Jurkat, Clone E6-1 (cell line): ENCODE measurements at regions not wholly inside any gene's neighbourhood (a gene's known extent, or its start where the extent isn't known, plus 50 kb on each side); places are given as distances from the start of the nearest gene placed in this dataset.

Source experiments
- DNase-seq: peaks from one replicate; pipeline ENCODE4 v3.0.0-alpha.2; 2011; ENCODE audit warnings: low read depth, low spot score
- H3K4me3 ChIP-seq: 2 replicates; pipeline ENCODE4 v1.5.1; 2011; ENCODE audit warnings: mild to moderate bottlenecking, low read length, control low read depth, moderate library complexity

DNA sequence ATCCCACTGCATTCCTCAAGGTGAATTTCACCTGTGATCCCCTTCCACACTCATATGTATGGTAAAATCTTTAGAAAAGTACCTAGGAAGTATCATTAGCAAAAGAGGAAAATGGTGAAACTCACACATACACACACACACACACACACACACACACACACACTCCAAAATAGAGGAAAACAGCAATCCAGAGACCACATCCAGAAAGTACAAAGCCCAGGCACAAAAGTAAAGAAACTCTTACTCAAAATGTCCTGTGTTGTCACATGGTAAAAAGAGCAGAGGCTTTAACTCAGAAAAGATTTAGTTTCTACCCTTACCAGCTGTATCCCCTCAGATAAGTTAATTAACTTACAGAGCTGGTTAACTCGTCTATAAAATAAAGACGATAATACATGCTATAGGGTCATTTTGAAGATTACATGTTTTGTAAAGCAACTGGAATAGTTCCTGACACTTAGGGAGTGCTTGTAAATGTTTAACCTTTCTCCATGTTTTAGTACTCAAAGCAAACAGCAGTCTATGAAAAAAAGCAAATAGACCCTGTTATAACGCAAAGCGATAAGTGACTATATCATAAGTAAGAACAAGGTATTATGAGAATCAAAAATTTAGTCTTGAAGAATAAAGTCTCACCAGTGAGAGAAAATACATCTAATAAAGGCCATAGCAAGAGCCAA lies 360.0 kb upstream of the LRATD1 start:
- DNase-seq, result no peak

GRCh38 chr2:14273650-14274049 lies 358.9 kb upstream of the LRATD1 start:
- no peak overlapping the region for H3K4me3 ChIP-seq
- no peak for DNase-seq

More for the DNA sequence above, 360.0 kb upstream of the LRATD1 start:
- no peak overlapping the region for H3K4me3 ChIP-seq

- no peak for DNase-seq
- H3K4me3 ChIP-seq, result no peak overlapping the region
Measured at GRCh38 chr2:14284244-14284643, 348.3 kb upstream of the LRATD1 start.

- no peak for DNase-seq
- no peak overlapping the region for H3K4me3 ChIP-seq
Measured at GRCh38 chr2:14285812-14286211, 346.7 kb upstream of the LRATD1 start.

GRCh38 chr2:14288016-14288415 lies 344.5 kb upstream of the LRATD1 start:
- DNase-seq, result no peak
- no peak overlapping the region for H3K4me3 ChIP-seq

- no peak for DNase-seq
- H3K4me3 ChIP-seq, result no peak overlapping the region
Measured at GRCh38 chr2:14292964-14293363, 339.6 kb upstream of the LRATD1 start.

GRCh38 chr2:14297340-14297739 lies 335.2 kb upstream of the LRATD1 start:
- DNase-seq, result no peak
- H3K4me3 ChIP-seq, result no peak overlapping the region

DNA sequence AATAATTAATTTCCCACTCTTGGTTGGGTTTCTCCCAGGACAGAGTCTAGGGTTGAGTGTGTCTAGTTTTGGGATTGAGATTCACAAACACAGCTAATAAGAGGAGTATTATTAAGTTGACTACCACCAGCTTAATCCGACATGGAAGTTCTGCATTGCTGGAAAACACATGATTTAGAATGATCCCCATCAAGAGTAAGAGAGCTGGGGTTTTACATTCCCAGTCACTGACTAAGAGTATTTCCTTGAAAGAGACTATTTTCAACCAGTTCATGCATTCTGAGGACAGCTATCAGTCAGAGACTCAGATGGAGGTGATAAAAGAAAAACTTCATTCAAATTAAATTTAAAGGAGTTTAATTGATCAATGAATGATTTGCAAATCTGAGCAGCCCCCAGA lies 334.6 kb upstream of the LRATD1 start:
- H3K4me3 ChIP-seq, result no peak overlapping the region
- no peak for DNase-seq

DNA sequence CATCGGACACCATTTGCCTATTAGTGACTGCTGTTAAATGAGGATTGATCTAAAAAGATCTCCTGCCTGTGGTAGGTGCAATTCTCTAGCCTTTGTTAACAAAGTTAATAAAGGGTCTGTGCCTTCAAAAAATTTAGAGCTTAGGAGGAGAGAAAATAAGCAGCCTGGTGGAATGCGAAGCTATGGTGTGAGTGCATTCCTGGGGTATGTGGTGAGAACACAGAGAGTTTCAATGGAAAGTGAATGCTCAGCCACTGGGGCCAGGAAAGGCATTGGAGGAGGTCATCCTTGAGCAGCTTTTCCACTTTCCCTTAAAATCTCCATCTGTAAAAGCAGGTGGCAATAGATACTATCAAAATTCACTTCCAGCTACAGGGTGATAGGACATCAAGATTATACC lies 331.2 kb upstream of the LRATD1 start:
- H3K4me3 ChIP-seq, result no peak overlapping the region
- no peak for DNase-seq

DNA sequence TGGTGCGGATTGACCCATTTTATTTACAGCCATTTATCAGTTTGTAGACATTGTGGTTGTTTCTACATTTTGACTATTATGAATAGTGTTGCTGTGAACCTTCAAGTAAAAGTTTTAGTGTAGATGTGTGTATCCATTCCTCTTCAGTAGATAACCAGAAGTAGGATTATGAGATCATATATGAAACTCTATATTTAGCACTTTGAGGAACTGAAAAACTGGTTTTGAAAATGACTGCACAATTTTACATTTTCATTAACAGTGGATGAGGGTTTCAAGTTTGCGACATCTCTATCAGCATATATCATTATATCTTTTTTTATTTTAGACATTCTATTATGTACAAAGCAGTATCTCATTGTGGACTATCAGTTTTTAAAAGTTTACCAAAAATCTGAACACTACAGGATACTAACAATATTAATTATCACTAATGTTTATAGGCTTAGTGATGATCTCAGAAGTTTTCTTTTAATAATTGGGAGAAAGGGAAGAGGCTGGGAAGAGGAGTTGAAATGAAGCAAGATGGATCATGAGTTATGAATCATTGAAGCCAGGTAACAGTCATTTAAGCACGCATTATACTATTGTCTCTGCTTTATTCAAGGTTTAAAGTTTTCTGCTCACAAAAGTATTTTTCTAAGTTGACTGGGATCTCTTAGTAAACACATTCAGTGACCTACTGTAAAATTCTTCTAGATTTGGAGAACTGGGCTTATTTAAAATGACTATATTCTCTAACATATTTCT lies 329.0 kb upstream of the LRATD1 start:
- no peak for DNase-seq
- no peak overlapping the region for H3K4me3 ChIP-seq

DNA sequence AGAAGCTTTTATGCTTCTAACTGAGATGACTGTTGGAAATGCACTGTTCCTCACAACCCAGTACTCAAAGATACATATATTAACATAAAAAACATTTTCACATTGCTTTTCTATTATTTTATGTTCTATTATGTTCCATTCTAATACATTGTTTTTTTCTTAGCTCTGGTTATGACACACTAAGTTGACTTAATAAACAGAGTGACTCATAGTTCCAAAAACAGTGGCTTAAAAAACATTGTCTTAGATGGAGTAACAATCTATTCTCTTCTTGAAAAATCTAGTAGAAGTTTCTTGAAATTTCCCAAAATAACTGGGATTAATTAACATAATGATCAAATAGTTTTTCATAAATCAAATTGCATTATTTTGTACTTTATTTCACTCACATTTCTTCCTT lies 328.2 kb upstream of the LRATD1 start:
- DNase-seq, result no peak
- no peak overlapping the region for H3K4me3 ChIP-seq

GRCh38 chr2:14306268-14306861 lies 326.2 kb upstream of the LRATD1 start:
- no peak overlapping the region for H3K4me3 ChIP-seq
- no peak for DNase-seq

DNA sequence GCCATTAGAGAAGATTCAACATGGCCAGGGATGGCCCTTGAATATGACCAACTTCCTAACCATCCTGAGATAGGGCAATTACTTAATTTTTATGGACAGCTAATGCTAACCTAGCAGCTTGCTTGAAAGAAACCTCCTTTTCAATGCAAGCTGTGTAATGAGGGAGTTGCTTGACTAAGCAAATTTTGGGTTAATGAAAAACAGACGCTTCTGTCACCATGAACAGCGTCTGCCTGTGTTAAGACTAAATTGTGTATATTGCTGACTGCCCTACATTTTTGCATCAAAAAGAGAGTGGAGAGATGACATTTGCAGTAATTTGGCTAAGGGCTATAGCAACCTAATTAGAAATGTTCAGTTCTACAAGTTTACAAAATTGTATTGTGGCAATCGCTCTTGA lies 319.2 kb upstream of the LRATD1 start:
- H3K4me3 ChIP-seq, result no peak overlapping the region
- DNase-seq, result no peak

- DNase-seq, result no peak
Measured at GRCh38 chr2:14316594-14316993, 315.9 kb upstream of the LRATD1 start.

DNA sequence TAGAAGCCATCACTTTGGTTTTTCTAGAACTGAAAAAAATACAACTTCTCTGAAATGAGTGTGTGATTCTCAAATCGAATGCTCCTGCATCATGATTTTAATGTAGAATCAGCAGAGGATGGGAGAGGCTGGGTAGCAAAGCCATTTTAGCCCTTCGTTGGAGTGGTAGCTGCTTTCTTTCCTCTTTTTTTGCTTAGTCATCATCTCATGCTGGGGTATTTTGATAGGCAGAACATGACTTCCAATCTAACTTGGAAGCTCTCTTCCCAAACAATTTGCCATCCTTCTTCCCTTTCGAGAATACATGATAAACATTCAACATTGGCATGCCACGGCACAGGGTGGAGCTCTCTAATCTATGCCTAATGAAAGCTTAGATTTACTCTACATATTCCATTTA lies 311.2 kb upstream of the LRATD1 start:
- no peak for DNase-seq
- H3K4me3 ChIP-seq, result no peak overlapping the region

More at GRCh38 chr2:14316594-14316993, 315.9 kb upstream of the LRATD1 start:
- no peak overlapping the region for H3K4me3 ChIP-seq

DNA sequence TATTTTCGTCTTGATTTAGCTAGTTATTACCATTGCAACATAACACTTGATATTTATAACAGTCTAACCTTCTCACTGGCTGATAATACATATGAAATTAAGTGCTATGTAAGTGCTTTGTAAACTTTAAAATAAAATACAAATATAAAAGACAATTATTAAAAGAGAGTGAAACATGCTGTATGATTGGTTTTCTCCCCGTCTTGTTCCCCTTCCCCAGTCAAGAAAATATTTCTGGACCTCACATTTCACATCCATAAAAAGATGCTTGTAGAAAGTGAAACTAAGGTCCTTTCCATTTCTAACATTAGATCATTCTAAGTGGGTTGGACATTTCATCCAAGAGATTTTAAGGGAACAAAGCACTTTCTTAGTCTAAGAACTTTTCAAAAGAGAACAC lies 310.2 kb upstream of the LRATD1 start:
- no peak for DNase-seq
- H3K4me3 ChIP-seq, result no peak overlapping the region

- no peak for DNase-seq
- no peak overlapping the region for H3K4me3 ChIP-seq
Measured at GRCh38 chr2:14324308-14324707, 308.2 kb upstream of the LRATD1 start.

- H3K4me3 ChIP-seq, result no peak overlapping the region
- DNase-seq, result no peak
Measured at GRCh38 chr2:14330884-14331283, 301.6 kb upstream of the LRATD1 start.

DNA sequence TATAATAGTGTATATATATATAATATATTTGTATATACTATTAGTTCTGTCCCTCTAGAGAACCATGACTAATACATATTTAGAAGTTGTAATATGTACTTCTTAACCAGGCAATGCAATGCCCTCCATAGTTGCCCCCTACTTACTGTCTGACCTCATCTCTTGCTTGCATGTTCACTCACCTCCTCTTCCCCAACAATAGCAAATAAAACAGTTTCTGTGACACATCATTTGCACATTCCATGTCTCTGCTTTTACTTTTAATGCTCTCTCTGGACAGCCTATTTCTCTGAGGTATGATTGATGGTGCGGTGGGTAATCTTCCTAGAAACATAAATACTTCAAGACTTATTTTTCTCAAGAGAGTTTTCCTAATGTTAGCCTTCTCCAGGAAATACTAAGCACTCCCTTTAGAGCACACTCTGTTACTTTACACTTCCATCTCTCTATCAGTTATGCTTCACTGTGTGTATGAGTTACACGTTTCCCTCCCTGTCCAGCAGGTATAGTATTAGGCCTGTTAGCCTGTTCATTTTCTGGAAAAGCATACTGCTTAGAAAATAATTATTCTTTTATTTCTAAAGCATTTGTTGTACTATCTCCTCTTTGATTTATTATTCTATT lies 295.6 kb upstream of the LRATD1 start:
- DNase-seq, result no peak
- no peak overlapping the region for H3K4me3 ChIP-seq

DNA sequence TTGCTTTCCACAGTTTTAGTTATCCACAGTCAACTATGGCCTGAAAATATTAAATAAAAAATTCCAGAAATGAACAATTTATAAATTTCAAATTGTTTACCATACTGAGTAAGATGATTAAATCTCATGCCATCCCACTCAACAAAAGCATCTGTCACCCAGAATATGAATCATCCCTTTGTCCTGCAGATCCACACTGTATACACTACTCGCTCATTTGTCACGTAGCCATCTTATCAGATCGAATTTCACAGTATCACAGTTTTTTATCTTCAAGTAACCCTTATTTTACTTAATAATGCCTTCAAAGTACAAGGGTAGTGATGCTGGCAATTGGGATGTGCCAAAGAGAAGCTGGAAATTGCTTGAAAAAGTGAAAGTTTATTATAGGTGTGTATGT lies 291.8 kb upstream of the LRATD1 start:
- no peak overlapping the region for H3K4me3 ChIP-seq
- no peak for DNase-seq
